GM21576 (cell line): ENCODE measurements at regions not wholly inside any gene's neighbourhood (a gene's known extent, or its start where the extent isn't known, plus 50 kb on each side); places are given as distances from the start of the nearest gene placed in this dataset.
A peak's percentile ranks its signal among the peaks of the same experiment; 100 is the strongest.

Experiments used
- ATAC-seq: cut with Tn5 transposase; IDR thresholded peaks from one replicate; pipeline ENCODE4 v1.9.1; 2021; ENCODE audit warnings: mild to moderate bottlenecking, moderate library complexity; ENCODE audit not compliant: unreplicated experiment

GRCh38 chr13:39965309-39965708 lies 309.8 kb downstream of the COG6 start:
- no peak for ATAC-seq

- no peak for ATAC-seq
These were observed 311.9 kb downstream of the COG6 start for GRCh38 chr13:39967199-39967959.

- no peak for ATAC-seq
These were observed 313.4 kb downstream of the COG6 start for GRCh38 chr13:39968646-39969475.

GRCh38 chr13:39970177-39970846 lies 314.9 kb downstream of the COG6 start:
- no peak for ATAC-seq

- no peak for ATAC-seq
These were observed 316.1 kb downstream of the COG6 start for GRCh38 chr13:39971526-39971925.

GRCh38 chr13:39976481-39976880 lies 321.0 kb downstream of the COG6 start:
- ATAC-seq = no peak

GRCh38 chr13:39981056-39981455 lies 325.6 kb downstream of the COG6 start:
- ATAC-seq = no peak

- no peak for ATAC-seq
These were observed 327.3 kb downstream of the COG6 start for GRCh38 chr13:39982745-39983144.

GRCh38 chr13:39985071-39985470 lies 329.6 kb downstream of the COG6 start:
- ATAC-seq = no peak

- ATAC-seq = no peak
These were observed 332.9 kb downstream of the COG6 start for GRCh38 chr13:39988351-39988750.

GRCh38 chr13:39998166-39998565 lies 342.7 kb downstream of the COG6 start:
- ATAC-seq = no peak

GRCh38 chr13:40002016-40002415 lies 346.6 kb downstream of the COG6 start:
- no peak for ATAC-seq

GRCh38 chr13:40013554-40013953 lies 358.1 kb downstream of the COG6 start:
- ATAC-seq = no peak

GRCh38 chr13:40016953-40017660 lies 361.6 kb downstream of the COG6 start:
- ATAC-seq = no peak

- no peak for ATAC-seq
These were observed 362.3 kb downstream of the COG6 start for GRCh38 chr13:40017662-40018262.

GRCh38 chr13:40023595-40024203 lies 368.2 kb downstream of the COG6 start:
- no peak for ATAC-seq

- no peak for ATAC-seq
These were observed 368.9 kb downstream of the COG6 start for GRCh38 chr13:40024204-40024966.

GRCh38 chr13:40024967-40025714 lies 369.7 kb downstream of the COG6 start:
- ATAC-seq = no peak

- ATAC-seq = peak; percentile 92
These were observed 370.7 kb downstream of the COG6 start for GRCh38 chr13:40026174-40026585.
